AG10803 (cell line): ENCODE measurements at regions not wholly inside any gene's neighbourhood (a gene's known extent, or its start where the extent isn't known, plus 50 kb on each side); places are given as distances from the start of the nearest gene placed in this dataset.

Source experiments
- DNase-seq: peaks from one replicate; pipeline ENCODE4 v3.0.0; 2010; ENCODE audit warnings: low read depth
- H3K4me3 ChIP-seq: 2 replicates; pipeline ENCODE4 v1.5.1; 2011; ENCODE audit warnings: mild to moderate bottlenecking, low read length, control low read depth
- TF ChIP-seq, protein P1 (sequence below): conservative IDR thresholded peaks from 2 replicates; pipeline ENCODE4 v1.5.1; 2011; ENCODE audit warnings: mild to moderate bottlenecking, low read length, control low read depth, inconsistent platforms

DNA sequence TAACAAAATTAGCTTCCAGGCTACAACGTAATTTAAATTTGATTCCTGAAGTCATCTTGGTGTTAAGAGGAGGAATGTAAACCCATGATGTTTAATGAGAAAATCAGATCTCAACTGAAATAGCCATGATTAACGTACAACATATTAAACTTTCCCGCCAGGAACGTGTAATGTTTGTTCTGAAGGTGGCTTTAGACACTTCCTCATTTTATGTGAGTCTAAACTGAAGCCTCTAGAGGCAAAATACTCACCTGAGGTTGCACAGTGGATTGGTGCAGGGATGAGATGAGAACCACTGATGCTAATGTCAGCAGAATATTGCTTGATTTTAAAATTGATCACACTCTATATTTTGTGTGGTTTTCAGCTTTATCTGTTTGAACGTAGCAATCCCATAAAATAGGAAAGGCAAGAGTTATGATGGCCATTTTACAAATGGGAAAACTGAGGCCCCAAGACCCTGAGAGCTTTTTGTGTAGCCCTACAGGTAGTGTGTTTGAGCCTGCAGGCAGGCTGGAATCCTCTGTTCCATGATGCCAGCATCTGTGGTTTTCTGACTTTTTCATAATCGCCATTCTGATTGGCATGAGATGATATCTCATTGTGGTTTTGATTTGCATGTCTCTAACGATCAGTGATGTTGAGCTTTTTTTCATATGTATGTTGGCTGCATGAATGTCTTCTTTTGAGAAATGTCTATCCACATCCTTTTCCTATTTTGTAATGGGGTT lies 243.7 kb upstream of the BMPER start:
- no peak overlapping the region for H3K4me3 ChIP-seq
- TF ChIP-seq, protein P1, sequence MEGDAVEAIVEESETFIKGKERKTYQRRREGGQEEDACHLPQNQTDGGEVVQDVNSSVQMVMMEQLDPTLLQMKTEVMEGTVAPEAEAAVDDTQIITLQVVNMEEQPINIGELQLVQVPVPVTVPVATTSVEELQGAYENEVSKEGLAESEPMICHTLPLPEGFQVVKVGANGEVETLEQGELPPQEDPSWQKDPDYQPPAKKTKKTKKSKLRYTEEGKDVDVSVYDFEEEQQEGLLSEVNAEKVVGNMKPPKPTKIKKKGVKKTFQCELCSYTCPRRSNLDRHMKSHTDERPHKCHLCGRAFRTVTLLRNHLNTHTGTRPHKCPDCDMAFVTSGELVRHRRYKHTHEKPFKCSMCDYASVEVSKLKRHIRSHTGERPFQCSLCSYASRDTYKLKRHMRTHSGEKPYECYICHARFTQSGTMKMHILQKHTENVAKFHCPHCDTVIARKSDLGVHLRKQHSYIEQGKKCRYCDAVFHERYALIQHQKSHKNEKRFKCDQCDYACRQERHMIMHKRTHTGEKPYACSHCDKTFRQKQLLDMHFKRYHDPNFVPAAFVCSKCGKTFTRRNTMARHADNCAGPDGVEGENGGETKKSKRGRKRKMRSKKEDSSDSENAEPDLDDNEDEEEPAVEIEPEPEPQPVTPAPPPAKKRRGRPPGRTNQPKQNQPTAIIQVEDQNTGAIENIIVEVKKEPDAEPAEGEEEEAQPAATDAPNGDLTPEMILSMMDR = no peak

DNA sequence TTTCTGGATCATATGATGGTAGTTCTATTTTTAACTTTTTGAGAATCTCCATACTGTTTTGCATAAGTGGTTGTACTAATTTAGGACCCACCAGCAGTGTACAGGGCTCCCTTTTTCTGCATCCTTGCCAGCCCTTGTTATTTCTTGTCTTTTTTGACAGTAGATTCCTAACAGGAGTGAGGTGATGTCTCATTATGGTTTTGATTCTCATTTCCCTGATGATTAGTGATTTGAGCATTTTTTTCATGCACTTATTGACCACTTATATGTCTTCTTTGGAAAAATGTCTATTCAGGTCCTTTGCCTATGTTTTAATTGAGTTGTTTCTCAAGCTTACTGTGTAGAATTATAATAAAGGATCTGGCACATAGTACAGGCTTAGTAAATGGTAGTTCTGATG lies 238.8 kb upstream of the BMPER start:
- TF ChIP-seq, protein P1 = no peak
- H3K4me3 ChIP-seq = no peak overlapping the region
- DNase-seq = no peak

More for the DNA sequence above, 243.7 kb upstream of the BMPER start:
- no peak for DNase-seq

DNA sequence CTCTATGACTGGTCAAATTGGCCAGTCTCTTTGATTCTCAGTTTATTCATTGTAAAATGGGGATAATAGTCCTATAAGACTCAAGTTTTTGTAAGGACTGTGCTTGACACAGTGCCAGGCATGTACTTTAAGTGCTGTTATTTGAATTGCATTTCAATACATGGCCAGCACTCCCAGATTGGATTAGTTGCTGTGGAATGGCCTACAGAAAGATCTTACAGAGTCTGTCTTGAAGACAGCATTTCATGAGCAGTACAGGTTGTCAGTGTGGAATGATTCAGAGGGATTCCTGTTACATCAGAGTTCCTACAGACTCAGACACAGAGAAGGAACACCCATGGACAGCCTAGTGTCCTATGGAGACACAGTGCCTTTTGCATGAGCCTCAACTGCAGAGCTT lies 238.1 kb upstream of the BMPER start:
- no peak overlapping the region for H3K4me3 ChIP-seq
- DNase-seq = peak; percentile 36
- TF ChIP-seq, protein P1 = no peak

DNA sequence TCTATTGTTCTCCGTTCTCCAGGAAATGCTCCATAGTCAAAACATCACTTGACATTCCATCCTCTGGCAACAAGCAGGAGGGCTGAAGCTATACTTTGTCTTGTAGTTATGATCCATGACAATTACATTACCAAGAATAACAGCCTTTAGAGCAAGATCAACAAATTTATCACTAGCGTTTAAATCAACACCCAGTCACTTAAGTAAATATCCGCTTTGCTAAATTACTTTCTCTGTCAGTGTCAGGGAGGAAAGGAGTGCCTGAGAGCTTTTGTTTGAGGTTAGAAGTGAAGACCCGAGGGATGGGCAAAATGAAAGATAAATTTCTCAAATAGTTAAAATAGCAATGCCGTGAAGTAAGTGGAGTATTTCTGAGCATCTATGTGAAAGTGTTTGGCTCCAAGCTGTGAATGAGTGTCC lies 236.1 kb upstream of the BMPER start:
- TF ChIP-seq, protein P1 = no peak
- DNase-seq = no peak
- H3K4me3 ChIP-seq = no peak overlapping the region

DNA sequence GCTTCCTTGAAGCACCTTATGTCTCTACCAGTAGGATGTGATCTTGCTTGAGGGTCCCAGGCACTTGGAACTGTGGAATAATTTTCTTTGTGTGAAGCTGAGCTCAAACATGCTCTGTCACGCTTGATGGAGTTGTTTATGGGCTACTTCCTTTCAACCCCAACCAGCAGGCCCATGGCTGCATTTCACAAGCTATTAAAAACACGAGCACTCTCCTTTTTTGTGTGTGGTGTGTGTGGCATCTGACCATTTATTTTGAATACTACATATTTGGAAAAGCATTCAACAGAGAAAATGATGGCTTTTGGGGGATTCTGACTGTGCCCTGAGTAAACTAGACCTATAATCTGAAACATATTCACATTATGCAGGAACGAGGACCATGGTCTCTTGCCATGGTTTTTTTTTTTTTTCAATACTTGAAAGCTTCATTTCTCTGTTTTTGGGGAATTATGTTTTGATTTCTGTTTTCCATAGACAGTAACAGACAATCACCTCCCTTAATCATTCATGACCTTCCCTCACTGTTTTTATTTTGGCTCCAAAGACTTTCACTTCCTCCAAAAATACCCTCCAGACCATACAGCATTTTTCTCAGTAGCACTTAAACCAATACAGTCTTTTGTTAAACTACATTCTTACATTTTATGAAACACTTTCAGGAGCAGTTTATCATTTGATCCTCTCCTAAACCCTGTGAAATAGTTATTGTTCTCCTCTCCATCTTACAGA lies 233.6 kb upstream of the BMPER start:
- no peak overlapping the region for H3K4me3 ChIP-seq
- TF ChIP-seq, protein P1 = no peak
- peak; percentile 29 for DNase-seq

DNA sequence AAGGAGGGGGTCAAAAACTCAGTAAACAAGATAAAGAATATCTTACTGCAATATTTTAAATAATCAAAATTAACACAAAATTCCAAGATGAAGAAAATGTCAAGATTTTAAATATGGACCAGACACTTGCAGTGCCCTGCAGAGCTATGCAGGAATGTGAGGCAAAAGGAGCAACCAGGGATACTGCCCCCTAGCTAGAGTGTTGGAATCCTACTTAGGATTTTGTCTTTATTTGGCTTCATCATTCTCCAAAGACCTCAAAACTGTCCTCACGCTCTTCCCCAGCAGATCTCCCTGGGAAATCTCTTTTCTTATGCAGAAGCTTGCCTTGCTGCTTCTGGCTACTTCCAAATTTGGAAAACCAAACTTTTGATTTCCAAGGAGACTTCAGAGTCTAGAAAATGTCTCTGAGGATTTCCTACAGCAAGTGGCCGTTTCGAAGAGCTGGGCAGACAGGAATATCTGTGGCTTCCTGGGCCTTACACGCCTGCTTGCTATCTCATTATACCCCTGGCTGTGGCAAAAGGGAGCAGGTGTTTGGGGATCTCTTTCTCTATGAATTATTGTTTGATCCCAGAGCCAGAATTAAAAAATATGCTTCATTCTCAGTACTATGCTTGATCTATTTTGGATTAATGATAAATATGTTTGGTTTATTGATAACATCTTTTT lies 232.2 kb upstream of the BMPER start:
- TF ChIP-seq, protein P1 = no peak
- DNase-seq = no peak
- H3K4me3 ChIP-seq = no peak overlapping the region
